HG03575 (cell line): ENCODE measurements at regions not wholly inside any gene's neighbourhood (a gene's known extent, or its start where the extent isn't known, plus 50 kb on each side); places are given as distances from the start of the nearest gene placed in this dataset.

Experiments
- ATAC-seq: cut with Tn5 transposase; IDR thresholded peaks from one replicate; pipeline ENCODE4 v1.9.1; 2021; ENCODE audit not compliant: unreplicated experiment, insufficient number of reproducible peaks, low FRiP score; ENCODE audit errors: extremely low read depth

DNA sequence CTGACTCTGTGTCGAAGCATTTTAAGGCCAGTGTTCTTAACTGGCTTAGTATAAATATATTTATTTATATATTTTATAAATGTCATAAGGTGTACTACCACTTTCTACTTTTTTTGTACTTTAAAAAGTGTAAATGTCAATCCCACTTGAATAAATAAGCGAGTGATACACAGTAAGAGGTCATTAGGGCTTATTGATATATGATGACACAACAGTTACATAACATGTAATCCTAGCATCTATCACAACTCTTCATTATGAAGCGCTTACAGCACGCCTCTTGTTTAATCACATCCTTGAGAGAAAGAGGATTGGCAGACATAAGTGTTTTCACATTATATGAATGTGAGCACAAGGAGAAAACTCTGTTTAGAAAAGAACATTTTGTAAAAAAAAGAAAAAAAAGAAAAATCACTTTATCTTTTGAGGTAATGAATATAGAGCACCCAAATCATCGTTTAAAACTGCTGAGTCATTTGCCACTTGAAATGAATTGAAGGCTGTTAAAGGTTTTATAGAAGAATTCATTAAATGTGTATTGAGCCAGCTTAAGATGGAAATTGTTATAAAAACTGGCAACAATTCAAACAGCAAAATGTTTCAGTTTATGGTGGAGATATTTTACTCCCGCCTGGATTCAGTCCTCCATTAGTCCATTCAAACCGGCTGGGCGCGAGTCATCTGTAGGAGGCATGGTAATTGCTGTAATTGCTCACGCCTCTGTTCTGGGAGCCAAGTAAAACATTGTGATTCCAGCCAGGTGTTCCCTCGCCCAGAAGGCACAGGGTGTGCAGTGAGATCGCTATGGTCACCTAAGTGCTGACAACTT lies 627.3 kb upstream of the KIRREL3 start:
- no peak for ATAC-seq

- ATAC-seq, result no peak
Observed at GRCh38 chr11:127627204-127627603, 626.6 kb upstream of the KIRREL3 start.

GRCh38 chr11:127625402-127625801 lies 624.8 kb upstream of the KIRREL3 start:
- ATAC-seq, result no peak

GRCh38 chr11:127624306-127624856 lies 623.8 kb upstream of the KIRREL3 start:
- no peak for ATAC-seq

GRCh38 chr11:127622686-127623085 lies 622.1 kb upstream of the KIRREL3 start:
- ATAC-seq, result no peak

DNA sequence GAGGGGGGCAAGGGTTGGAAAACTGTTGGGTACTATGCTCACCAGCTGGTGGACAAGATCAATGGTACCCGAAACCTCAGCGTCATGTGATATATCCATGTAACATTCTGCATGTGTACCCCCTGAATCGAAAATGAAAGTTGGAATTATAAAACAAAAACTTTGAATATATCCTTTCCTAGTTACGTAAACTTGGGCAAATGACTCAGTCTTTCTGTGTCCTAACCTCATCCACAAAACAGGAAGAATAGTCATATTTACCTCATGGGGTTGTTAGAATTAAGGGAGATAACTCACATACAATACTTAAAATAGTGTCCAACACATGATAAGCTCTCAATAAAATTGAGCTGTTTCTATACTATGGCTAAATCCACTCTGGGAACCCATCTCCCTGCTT lies 620.1 kb upstream of the KIRREL3 start:
- ATAC-seq, result no peak

- no peak for ATAC-seq
Observed at GRCh38 chr11:127619946-127620345, 619.4 kb upstream of the KIRREL3 start.

- ATAC-seq, result no peak
Observed at GRCh38 chr11:127618721-127619120, 618.2 kb upstream of the KIRREL3 start.

DNA sequence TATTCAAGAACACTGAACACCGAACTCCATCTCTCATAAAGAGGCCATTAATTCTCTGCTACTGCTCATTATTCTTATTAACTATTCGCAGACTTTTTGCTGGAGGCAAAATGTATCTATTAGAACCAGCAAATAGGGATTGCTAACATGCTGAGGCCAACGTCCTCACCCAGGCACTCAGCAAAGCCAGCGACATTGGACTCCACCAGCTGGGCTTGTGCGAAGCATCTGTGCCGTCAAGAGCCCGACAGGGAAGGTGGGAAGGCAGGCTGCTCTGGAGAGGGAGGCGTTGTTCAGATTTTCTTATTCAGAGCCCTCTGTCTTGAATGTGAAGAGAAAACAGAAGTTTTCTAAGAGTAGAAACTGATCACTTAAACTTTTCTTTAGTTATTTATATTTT lies 615.6 kb upstream of the KIRREL3 start:
- ATAC-seq, result no peak

GRCh38 chr11:127612607-127613006 lies 612.0 kb upstream of the KIRREL3 start:
- ATAC-seq, result no peak

- no peak for ATAC-seq
Observed at GRCh38 chr11:127609025-127609773, 608.6 kb upstream of the KIRREL3 start.

DNA sequence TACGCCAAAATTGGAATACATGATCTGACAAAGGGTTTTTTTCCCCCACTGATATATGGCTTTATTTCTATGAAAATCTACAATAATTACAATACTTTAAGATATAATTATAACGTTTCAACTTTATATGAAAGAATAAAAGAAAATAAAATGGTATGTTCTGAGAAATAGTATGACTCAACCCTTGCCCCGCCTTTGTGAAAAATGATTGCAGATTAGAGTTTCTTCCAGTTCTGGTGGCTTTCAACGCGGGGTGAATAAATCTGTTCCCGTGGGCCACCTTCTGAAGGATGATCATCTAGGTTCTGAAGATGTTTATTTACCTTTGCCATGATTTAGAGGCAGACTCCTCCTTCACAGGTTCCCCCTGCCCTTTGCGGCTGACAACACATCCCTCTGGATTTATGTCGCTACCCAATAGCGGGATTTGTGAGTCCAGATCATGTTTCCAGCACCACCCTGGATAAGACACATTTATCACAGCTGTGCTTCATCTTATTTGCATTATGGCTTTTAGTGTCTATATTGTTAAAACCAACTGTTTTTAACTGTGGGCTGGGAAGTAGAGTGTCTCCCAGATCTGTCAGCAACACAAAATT lies 607.0 kb upstream of the KIRREL3 start:
- no peak for ATAC-seq

DNA sequence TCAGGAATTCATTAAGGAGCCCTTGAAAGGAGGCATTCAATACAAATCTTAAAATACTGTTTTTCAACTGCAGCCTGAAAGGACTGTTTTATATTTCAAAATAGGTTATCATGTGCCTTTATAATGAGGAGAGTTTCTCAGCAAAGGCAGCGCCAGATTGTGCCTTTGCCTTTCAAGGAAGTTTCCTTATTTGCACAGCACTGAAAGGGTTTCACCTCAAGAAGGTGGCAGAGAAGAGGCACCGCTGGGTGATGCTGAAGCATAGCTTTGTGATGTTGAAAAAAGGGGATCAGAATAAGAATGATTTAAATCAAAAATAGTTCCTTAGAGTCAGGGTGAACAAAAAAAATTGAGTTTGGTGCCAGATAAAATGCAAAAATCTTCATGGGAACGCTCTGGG lies 601.0 kb upstream of the KIRREL3 start:
- no peak for ATAC-seq

DNA sequence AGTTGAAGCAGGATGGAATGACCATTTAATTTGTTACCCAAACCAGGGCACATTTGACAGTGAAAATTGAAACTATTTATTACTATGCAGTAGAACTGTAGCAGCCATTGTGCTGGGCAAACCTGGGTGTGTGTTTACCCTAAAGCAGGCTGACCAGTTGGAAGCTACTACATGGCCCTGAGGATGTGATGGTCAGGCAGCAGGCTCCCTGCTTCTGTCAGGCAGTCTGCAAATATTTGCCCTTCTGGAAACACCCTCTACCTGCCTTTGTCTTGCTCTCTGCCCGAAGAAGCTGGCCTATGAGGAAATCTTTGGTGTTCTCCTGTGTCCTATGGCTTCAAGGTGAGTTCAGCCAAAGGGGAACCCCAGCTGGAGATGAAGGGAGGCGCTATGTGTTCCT lies 600.1 kb upstream of the KIRREL3 start:
- no peak for ATAC-seq

GRCh38 chr11:127598476-127598875 lies 597.9 kb upstream of the KIRREL3 start:
- ATAC-seq, result no peak

GRCh38 chr11:127596433-127596832 lies 595.9 kb upstream of the KIRREL3 start:
- ATAC-seq, result no peak

GRCh38 chr11:127592371-127592770 lies 591.8 kb upstream of the KIRREL3 start:
- no peak for ATAC-seq

- no peak for ATAC-seq
Observed at GRCh38 chr11:127590314-127590713, 589.7 kb upstream of the KIRREL3 start.

- no peak for ATAC-seq
Observed at GRCh38 chr11:127588431-127588830, 587.9 kb upstream of the KIRREL3 start.

DNA sequence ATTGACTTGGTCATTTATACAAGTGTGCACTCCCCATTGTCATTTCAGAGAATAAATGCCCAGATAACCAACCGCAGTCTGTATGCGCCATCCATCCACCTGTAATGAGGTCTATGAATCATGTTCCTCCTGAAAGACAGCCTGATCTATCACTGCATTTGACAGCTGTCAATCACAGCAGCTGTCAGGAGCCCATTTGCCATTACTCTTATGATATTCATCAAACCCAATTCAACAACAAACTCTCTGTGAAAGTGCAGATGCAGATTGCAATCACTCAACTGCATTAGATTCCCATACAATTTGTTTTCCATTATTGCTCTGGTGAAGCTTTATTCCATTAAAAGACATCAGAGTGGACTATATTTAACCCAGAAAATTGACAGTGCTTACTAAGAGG lies 586.9 kb upstream of the KIRREL3 start:
- no peak for ATAC-seq
